HG02623 (cell line): ENCODE measurements at regions not wholly inside any gene's neighbourhood (a gene's known extent, or its start where the extent isn't known, plus 50 kb on each side); places are given as distances from the start of the nearest gene placed in this dataset.
"Not testable (repeated sequence)": the region's sequence is repeated elsewhere in the genome, so short reads cannot be mapped to it uniquely, and the experiment has no call there.

Source experiments
- ATAC-seq: cut with Tn5 transposase; IDR thresholded peaks from one replicate; pipeline ENCODE4 v1.9.1; 2021; ENCODE audit warnings: moderate library complexity; ENCODE audit not compliant: unreplicated experiment

GRCh38 chr11:57913715-57914704 lies 109.7 kb upstream of the OR9Q1 start:
- no peak for ATAC-seq

GRCh38 chr11:57917632-57918031 lies 106.0 kb upstream of the OR9Q1 start:
- no peak for ATAC-seq

GRCh38 chr11:57920971-57921370 lies 102.7 kb upstream of the OR9Q1 start:
- no peak for ATAC-seq

GRCh38 chr11:57932105-57932504 lies 91.6 kb upstream of the OR9Q1 start:
- ATAC-seq: no peak

GRCh38 chr11:57935402-57936049 lies 88.2 kb upstream of the OR9Q1 start:
- ATAC-seq: no peak

- no peak for ATAC-seq
Measured at GRCh38 chr11:57936050-57936418, 87.6 kb upstream of the OR9Q1 start.

- ATAC-seq: no peak
Measured at GRCh38 chr11:57937431-57937830, 86.2 kb upstream of the OR9Q1 start.

- no peak for ATAC-seq
Measured at GRCh38 chr11:57938351-57938750, 85.3 kb upstream of the OR9Q1 start.

- ATAC-seq: no peak
Measured at GRCh38 chr11:57940044-57940756, 83.5 kb upstream of the OR9Q1 start.

- ATAC-seq: no peak
Measured at GRCh38 chr11:57941875-57942274, 81.8 kb upstream of the OR9Q1 start.

- ATAC-seq: no peak
Measured at GRCh38 chr11:57942808-57943207, 80.9 kb upstream of the OR9Q1 start.

GRCh38 chr11:57943766-57944165 lies 79.9 kb upstream of the OR9Q1 start:
- ATAC-seq: not testable (repeated sequence)

GRCh38 chr11:57946628-57947027 lies 77.1 kb upstream of the OR9Q1 start:
- no peak for ATAC-seq

- no peak for ATAC-seq
Measured at GRCh38 chr11:57964660-57965059, 59.0 kb upstream of the OR9Q1 start.

- no peak for ATAC-seq
Measured at GRCh38 chr11:57971272-57972012, 52.2 kb upstream of the OR9Q1 start.

GRCh38 chr11:57972013-57972367 lies 51.7 kb upstream of the OR9Q1 start:
- no peak for ATAC-seq
